HG03571 (cell line): ENCODE measurements at regions not wholly inside any gene's neighbourhood (a gene's known extent, or its start where the extent isn't known, plus 50 kb on each side); places are given as distances from the start of the nearest gene placed in this dataset.

Experiments used
- ATAC-seq: cut with Tn5 transposase; IDR thresholded peaks from one replicate; pipeline ENCODE4 v1.9.1; 2021; ENCODE audit not compliant: unreplicated experiment

DNA sequence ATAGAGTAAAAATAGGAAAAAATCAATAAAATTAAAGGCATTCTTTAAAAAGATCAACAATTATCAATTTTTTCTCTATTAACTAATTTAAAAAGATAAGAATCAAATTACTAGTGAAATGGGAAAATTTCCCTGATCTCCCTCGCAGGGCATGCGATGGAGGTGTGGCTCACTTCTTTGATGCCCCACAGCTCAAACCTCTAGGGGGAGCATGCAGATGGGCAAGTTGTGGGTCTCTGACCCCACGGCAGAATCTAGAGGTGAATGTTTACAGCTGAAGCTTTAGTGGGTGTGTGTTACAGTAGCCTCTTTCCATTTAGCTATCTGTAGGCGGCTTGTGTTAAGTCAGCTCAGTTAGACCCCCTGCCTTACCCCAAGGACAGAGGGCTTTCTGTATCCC is 1348.8 kb downstream of the PCDH18 start:
- no peak for ATAC-seq

DNA sequence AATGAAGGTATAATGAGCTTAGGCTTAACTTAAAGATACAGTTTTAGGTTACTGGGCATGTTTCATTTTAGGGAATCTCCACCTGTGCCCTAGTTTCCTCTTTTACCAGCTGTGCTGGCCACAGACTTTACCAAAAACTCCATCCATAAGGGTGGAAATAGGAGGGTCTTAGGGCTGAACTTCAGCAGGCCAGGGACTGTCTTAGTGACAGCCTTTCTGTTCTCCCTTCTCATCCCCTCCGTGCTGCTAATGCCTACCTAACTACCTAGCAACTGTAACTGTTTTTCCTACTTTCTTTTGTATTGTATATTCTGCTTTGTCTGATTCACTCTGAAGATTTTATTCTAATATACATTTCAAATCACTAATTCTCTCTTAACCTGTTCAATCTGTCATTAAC is 1375.3 kb downstream of the PCDH18 start:
- no peak for ATAC-seq

DNA sequence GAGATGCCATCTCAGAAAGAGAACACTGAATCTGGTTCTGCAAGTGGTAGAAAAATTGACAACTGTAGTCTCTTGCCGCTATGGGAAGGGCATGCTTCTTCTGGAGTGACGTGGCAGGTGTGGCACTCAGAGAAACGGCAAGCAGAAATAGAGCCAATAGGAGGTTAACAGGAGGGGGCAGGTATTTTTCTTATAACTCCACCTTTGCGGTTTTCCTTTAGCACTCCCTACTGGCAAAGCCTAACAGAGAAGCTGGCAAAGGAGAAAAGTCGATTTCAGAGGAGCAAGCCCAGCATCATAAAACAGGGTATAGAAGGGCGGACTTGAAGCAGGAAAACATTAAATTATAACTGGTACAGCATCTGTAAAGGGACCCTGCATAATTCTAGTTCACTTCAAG is 1382.2 kb downstream of the PCDH18 start:
- ATAC-seq: no peak

DNA sequence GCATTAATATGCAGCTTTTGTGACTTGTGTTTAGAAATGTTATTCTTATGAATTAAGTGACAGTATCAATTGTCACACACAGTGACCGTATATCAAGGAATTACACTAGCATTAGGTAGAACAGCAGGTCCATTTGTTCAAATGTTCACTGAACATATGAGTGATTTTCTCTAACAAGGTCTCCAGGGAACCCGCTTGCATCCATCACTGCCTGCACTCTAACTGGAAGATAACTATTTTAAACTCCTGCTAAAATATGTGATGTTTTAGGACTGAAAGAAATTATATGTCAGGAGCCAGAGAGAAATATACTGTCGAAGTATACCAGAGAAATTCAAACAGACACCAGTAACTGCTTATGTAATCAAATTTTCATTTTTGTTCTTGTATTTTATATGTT is 1395.7 kb downstream of the PCDH18 start:
- no peak for ATAC-seq

DNA sequence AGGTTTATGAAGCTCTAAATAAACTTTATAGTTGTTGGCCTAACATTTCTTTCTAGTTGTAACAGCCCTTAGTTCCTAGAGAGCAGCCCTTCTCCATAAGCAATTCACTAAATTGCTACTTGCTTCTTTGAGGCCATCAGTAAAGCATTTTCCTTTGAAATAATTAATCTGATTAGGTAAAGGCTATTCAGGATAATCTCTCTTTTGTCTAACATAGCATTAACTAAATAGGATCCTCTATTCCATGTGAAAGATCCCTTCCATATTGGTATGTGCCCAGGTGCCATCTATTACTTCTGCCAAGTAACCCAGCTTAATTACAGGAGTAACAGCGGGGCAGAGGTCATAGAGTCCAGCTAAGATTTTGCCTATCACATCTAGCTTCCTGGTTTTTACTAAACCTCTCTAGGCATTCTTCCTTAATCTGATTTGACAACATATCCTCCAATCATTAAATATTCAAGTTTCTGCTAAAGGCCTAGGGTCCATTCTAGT is 1408.0 kb downstream of the PCDH18 start:
- no peak for ATAC-seq

DNA sequence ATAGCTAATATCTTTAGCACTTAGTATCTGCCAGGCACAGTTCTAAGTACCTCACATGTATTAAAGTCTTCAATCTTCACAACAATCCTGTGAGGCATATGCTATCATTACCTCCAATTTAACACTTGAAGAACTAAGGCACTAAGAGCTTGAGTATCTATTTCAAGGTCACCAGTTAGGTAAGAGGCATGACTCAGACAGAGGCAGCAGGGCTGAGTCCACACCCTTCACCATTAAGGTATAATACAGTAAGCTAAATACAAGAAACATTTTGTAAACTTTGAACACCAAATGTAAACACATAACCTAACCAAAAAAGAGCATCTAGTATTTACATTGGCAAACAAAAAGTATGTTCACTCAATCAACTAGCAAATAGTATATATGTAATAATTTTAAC is 1410.9 kb downstream of the PCDH18 start:
- no peak for ATAC-seq

DNA sequence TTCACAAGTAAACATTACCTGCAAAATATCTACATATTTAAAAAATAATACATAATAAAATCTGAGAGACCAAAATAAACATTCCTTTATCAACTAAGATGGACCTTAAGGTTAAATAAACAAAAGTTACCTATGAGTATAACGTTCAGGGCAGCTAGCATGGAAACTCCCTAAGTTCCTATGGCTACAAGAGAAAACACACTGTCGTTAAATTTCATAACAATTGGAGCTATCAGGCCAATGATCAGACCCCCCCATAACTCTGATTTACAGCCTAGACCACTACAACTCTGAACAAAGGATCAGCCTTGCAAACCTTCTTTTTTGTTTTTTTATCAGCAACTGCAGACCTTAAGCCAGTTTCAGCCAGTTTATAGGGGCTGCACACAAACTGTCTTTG is 1418.4 kb downstream of the PCDH18 start:
- no peak for ATAC-seq

DNA sequence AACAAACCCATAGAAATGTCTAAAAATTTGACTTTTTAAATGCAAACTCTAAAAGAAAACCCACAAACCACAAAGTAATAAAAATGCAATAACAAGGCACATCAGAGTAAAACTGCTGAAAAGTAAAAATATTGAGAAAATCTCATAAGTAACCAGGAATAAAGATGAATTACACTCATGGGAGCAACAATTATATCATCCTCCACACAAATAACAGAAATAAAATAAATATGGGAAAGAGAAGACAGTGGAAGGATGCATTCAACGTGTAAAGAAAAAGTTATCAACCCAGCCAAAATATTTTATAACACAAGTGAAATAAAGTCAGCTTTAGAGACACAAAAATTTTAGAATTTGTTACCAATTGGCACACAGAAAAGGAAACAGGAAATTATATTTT is 1420.2 kb downstream of the PCDH18 start:
- ATAC-seq: no peak

DNA sequence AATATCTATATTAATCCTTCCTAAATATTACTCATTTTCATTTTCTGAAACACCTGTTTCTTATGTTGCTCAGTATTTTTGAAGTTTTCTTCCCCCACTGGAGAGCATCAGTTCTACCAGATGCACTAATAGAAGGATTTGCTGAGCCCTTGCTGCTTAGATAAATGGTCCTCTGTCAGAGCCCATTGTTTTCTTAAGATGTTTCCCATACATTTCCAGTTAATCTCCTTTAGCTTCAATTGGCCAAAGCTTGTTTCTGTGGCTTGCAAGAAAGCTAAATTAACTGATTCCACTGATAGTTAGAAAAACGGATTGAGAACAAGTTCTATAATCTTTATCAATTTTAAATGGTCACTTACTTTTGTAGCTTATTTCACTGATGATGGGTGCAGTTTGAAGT is 1425.5 kb downstream of the PCDH18 start:
- no peak for ATAC-seq

DNA sequence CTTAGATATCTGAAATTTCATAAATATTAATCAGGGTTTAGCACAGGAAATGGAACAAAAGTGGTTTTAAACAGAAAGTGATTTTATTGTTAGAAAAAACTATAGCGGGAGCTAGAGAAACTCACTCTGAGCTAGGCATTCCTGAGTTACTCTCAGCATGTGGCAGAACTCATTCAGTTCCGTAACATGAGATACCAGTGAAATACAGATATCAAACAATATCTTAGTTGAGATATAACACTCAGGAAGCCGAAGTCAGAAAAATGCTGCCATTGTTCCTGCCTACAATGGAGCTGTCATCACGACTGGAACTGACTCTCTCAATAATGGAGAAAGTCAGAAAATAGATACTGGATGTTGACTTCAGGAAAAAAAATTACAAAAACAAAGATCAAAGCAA is 1428.7 kb downstream of the PCDH18 start:
- ATAC-seq: no peak

DNA sequence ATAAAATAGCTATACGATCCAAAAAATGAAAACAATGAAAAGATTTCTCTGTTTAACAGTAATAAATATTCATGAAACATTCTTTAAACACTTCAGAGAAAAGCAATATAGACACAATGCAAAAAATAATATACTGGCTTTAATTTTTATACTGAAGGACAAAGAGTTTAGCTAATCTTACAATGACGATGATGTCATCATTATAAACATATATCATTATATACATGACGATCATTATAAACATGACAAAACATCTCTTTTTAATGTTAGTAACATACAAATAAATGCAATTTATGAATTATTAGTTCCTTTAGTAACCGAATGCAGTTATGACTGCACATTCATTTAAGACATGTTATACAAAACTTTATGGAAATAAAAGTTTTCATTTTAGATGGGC is 1434.6 kb downstream of the PCDH18 start:
- no peak for ATAC-seq

DNA sequence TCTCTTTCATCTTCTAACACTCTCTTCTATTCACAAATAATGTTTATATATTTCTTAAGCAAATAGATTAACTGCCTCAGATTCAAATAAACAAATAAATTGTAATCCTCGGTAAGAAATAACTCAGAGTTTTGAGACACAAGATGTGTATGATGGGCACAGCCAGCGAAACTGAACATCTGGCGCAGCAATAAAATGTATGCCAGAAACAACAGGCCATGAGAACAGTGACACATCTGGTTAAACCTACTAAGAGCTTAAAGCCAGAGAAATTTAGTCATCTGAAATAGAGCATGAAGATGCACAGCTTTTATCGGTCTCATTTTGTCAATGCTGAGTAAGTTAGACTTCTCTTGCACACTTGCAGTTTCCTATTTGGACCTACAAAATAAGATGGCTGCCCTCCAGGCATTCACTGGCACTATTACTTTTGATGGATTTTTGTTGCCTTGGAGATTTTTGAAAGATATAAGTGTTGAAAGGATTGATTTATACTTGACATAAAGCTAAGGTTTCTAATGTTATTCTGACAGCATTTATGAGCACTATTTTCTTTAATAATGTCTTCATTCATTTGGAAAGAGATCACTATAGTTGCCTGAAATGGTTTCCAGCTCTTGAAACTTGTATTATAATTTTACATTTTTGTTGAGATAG is 1444.0 kb downstream of the PCDH18 start:
- ATAC-seq: no peak

DNA sequence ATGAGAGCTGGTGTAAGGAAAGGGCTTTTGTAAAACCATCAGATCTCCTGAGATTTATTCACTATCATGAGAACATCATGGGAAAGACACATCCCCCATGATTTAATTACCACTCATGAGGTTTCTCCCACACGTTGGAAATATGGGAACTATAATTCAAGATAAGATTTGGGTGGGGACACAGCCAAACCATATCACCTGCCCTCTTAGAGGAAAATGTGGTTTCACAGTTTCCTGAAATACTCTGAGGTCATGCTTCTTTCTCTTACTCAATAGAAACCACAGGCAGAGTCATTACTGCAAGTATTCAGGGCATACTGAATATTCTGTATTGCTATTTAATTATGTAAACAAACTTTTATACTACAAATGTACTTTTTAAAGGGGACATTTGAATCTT is 1453.3 kb downstream of the PCDH18 start:
- no peak for ATAC-seq

DNA sequence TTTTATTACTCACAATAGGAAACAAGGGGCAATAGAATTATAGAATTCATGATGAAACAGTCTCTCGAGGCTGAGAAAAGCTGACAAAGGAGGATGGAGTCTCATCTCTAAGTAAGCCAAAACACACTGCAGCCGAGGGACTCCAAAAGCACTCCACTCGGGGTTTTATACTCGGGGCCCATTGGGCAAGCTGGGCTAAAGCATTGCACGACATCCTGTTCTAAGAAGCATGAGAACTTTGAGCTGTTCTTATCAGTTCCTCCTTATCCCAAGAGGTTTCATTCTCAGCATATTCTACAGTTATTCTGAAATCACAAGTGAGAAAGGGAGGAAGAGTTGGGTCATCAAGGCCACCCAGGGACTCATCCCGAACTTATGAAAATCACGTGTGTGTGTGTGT is 1475.5 kb downstream of the PCDH18 start:
- no peak for ATAC-seq

DNA sequence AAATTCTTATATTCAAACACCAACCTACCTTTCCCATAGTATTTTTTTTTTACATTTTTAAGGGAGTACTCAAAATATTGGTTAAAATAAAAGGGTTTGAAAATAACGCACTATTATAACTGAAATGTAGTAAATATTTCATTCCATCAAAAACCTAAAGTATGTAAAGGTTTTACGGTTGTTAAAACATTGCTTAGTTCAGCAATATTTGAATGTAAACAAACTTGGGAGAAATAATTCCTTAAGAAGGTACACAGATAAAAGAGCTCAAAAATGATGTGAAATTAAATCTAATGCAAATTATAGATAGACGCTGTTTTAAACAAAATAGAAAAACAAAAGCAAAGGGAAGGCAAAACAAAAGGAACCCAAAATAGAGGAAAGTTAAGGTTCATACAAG is 1476.9 kb downstream of the PCDH18 start:
- ATAC-seq: no peak

DNA sequence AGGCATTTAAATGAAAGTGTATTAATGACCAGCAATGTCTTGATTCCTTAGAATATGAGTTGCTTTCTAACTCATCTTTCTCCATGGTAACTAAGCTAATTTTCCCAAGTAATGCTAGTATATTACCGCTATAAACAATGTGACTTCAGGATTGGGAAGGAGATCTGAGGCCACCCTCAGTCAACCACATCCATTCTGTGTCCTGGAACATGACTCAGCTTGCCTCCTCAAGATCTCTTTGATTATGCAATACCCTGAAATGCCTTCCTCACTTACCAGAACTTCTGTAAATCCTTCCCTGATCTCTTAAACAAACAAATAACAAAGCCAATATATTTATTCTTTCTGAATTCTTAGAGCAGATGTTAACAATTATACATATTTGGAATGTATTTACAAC is 1495.5 kb downstream of the PCDH18 start:
- ATAC-seq: no peak

DNA sequence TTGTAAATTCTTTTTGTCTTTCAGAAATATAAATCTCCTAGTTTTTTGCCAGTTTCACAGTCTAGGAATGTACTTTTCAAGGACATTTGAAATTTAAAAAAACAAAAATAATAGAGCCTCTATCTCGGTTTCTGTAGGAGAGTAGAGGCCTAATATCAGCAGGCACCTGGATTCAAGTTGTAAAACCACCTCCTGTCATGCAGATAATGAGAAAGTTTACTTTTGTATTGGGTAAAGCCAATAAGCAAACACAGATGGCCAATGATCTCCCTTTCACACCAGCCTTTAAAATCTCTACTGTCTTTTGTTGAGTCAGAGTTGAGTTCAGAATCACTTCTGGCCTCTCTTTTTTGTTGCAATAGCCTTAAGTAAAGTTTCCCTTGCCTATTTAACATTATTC is 1499.9 kb downstream of the PCDH18 start:
- ATAC-seq: no peak

DNA sequence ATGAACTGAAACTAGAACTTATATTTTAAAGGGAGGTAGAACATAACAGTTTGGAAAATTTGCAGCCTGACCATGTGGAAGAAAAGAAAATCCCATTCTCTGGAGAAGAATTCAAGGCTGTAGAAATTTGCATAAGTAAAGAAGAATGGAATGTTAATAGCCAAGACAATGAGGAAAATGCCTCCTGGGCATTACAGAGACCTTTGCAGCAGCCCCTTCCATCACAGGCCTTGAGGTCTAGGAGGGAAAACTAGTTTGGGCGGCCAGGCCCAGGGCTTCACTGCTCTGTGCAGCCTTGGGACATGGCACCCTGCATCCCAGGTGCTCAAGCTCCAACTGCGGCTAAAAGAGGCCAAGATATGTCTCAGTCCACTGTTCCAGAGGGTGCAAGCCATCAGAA is 1506.8 kb downstream of the PCDH18 start:
- ATAC-seq: no peak

DNA sequence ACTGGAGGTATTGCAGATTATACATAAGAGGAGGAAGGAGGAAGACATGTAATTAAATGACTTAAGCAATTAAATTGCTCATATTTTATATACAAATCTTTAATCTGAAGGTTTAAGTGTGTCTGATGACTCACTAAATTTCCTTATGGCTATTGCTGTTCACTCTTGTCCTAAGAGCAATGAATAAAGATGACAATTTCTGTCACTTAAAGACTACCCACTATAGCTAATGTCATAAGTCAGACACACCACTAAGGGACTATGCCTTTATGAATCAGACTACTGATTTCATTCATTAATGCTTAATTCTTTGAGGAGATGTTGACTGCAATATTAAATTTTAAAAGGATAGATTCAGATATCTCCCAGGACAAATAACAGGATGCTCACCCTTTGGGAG is 1514.7 kb downstream of the PCDH18 start:
- ATAC-seq: no peak

DNA sequence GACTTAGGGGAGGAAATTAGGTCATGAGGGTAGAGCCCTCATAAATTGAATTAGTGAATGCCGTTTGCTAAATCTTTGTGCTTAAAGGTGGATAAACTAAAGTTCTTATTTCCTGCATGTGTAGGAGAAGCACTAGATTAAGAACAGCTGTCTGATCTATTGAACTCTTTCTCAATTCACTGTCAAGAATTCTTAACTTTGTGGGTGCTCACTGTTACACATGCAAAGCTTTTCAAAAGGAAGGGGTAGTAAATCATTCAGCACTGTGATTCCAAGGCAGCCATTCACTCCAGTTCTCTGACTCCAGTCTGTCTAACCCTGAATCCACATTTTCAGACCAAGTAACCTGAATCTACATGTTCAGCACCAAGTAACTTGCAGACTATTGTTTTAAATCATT is 1520.1 kb downstream of the PCDH18 start:
- ATAC-seq: no peak

DNA sequence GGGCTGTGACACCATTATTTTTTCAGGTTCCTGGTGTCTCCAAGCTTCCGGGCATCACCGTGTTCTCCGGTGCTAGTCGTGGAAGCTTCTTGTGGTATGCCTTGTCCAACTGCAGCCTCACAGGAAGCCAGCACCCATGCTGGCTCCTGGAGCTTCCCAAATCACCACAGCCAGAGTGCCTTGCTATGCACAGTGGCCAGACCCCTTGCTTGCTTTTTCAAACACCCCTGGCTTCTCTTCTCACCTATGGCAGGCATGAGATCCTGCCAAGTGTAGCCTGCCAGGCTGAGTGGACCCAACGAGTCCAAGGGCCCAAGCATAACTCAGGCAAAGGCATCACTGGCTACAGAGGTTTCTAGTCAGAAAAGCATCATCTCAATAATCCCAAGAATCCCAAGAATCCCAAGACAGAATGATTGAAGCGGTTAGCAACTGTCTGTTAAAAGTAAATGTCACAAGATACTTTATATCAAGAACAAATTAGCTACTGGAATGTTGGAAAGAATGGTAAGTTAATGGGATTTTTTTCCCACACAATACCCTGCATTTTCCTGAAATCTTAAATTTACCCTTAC is 1522.9 kb downstream of the PCDH18 start:
- no peak for ATAC-seq

DNA sequence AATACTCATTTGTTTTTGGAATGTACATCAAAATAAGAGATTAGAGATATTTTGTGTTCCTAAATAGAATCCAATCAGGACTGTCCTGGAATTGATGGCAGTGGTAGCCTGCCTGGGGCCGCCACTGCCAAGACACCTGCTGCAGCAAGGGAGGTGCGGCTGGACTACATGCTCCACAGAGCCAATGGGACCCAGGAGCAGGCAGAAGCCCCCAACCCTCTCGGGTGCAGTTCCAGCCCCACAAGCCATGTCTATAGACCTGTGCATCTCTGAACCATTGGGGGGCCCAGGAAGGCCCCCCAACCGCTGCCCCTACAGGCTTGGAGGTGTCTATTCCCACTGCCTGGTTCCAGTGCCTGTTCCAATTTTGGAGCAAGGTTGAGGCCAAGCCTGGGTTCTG is 1524.3 kb downstream of the PCDH18 start:
- no peak for ATAC-seq

DNA sequence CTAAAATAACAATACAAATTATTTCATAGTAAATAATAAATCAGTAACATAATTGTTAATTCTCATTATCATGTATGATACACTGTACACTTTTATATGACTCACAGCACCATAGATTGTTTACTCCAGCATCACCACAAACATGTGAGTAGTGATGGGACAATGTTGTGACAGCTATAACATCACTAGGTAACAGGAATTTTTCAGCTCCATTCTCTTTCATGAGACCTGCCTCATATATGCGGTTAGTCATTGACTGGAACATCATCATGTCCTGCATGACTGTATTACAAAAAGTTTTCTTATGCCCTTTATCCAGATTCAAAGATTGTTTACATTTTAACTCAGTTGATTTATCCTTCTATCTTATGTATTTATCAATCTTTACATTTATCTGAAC is 1530.0 kb downstream of the PCDH18 start:
- no peak for ATAC-seq
